ENCODE measurements at regions not wholly inside any gene's neighbourhood (a gene's known extent, or its start where the extent isn't known, plus 50 kb on each side); places are given as distances from the start of the nearest gene placed in this dataset.

DNA sequence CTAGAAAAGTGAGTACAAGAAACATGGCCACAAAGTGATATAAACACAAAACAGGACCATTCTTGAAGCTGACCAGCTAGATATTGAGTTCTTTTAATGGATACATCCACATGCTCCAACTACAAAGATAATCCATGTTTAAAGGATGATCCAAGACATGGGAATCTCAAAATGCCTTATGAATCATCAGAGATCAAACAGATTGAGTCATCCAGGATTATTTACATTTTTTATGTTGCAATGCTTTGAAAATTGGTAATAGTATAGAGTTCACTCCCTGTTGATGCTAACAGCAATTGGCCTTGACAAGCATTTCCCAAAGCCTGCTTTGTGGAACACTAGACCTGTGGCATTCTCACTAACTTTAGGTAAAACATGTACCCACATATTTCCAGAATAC, 293.0 kb upstream of the TBX3 start:
- H3K27ac ChIP-seq = no peak overlapping the region
- no peak for TF ChIP-seq CTCF (conservative IDR thresholded peaks at IDR 0.05)
- no peak for TF ChIP-seq ZFX (IDR thresholded peaks at IDR 0.05)

DNA sequence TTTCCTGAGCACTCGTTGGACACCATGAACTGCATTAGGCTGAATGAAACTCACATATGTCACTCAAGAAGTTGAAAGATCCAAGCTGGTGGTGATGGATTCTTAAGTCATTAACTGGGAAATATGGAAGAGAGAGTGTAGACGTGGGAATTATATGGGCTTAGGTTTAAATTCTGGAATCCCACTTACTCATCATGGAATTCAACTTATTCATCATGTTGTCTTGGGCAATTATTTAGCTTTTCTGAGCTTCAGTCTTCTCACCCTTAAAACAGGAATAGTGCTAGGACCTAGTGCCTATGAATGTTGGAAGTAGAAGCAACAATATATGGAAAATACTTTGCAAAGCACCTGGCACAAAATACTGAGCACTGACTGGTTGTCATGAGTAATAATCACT, 292.4 kb upstream of the TBX3 start:
- TF ChIP-seq CTCF (conservative IDR thresholded peaks at IDR 0.05) (no peak), ZFX (IDR thresholded peaks at IDR 0.05) (no peak)
- H3K27ac ChIP-seq = no peak overlapping the region

- H3K27ac ChIP-seq = no peak overlapping the region
- TF ChIP-seq CTCF (conservative IDR thresholded peaks at IDR 0.05) = no peak
- TF ChIP-seq ZFX (IDR thresholded peaks at IDR 0.05) = no peak
Measured at GRCh38 chr12:114975640-114976310, 291.8 kb upstream of the TBX3 start.

DNA sequence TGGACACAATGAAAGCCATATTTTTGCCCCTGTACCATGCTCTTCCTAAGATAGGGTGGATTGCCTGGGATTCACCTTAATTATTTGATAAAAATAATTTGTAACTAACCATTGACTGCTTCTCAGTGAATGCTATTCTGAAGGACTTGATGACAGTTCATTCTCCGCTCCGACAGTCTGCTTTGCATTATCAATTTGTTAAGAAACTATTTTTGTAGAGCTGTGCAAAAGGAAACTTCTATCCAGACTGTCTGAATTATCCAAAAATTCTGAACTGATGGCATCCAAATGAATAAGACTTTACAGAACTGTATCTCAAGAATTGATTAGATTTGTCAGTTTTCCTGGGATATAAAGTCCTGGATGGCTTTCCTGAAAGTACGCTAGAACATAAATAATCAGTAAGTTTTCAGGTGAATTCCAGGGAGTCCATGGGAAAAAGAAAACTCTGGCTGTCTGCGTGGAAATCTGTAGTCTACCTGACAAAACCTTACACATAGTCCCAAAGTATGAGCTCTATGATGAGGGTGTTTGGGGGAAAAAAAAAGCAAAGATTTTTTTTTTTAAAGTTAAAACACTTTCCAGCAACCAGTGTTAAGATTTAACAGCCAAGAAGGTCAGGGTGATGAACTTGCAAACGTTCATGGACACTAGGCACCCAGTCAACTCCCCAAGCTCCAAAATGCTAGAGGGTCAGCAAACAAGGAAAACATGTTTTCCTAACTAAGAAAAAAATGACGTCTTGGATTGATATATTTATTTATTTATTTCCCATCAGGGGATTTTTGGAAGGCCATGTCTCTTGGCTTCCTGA, 291.1 kb upstream of the TBX3 start:
- TF ChIP-seq CTCF (conservative IDR thresholded peaks at IDR 0.05) (no peak), ZFX (IDR thresholded peaks at IDR 0.05) (no peak)
- H3K27ac ChIP-seq = no peak overlapping the region

DNA sequence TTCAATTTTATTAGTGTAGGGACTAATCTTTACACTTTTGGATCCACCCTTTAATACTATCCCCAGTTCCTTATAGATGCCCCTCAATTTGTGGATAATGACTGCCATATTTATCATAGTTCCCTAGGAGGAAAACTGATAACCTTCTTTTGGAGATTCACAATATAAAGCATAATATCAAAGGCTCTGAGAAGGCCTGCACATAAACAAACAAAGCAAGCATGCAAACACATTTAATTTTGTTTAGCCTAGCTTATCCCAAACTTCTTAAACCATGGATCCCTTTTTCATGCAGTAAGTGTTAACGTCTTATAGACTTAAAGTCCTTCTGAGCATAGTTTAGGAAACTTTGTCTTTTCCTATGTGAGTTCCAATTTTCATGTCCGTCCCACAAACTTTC, 290.4 kb upstream of the TBX3 start:
- H3K27ac ChIP-seq = no peak overlapping the region
- TF ChIP-seq ZFX (IDR thresholded peaks at IDR 0.05) = no peak
- TF ChIP-seq CTCF (conservative IDR thresholded peaks at IDR 0.05) = no peak

DNA sequence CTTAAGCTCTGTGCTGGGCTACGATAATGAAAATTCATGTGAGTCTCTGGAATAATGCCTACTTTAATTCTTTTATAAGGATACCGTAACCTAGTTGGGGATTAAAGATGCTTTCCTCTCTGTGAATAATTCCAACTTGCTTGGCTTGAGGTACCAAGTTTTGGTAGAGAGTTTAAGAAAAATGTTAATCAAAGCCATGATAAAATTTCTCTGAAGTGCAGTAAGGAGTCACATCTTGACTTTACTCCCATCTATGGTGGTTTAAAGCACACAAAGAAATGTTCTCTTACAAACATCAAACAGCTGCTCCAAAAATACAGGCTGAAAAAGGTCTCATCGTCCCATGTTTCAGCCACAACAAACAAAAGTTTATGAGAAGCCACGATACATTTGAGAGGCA, 284.8 kb upstream of the TBX3 start:
- TF ChIP-seq ZFX (IDR thresholded peaks at IDR 0.05) (no peak), CTCF (conservative IDR thresholded peaks at IDR 0.05) (no peak)
- no peak overlapping the region for H3K27ac ChIP-seq

- no peak overlapping the region for H3K27ac ChIP-seq
- TF ChIP-seq ZFX (IDR thresholded peaks at IDR 0.05) (no peak), CTCF (conservative IDR thresholded peaks at IDR 0.05) (no peak)
Measured at GRCh38 chr12:114967151-114967550, 283.2 kb upstream of the TBX3 start.

All from C4-2B (cell line).